ENCODE measurements at regions not wholly inside any gene's neighbourhood (a gene's known extent, or its start where the extent isn't known, plus 50 kb on each side); places are given as distances from the start of the nearest gene placed in this dataset.

DNA sequence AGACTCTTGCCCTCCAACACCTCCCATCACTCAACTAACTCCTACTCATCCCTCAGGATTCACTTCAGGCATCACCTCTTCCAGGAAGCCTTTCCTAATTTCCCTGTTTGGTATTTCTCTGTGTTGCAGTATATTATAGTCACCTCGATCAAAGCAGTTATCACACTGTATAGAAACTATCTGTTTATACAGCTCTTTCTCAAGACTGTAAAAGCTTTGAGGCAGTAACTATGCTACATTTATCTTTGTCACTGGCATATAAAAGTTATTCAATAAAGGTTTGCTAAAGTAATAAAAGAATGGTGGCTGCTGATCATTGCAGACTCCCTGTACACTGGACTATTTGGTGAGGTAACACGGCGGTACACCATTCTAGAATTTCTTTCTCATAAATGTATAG lies 284.9 kb downstream of the PAX3 start:
- TF ChIP-seq EZH2 (IDR thresholded peaks at IDR 0.05) = no peak
- TF ChIP-seq, protein P1, sequence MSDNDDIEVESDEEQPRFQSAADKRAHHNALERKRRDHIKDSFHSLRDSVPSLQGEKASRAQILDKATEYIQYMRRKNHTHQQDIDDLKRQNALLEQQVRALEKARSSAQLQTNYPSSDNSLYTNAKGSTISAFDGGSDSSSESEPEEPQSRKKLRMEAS (IDR thresholded peaks at IDR 0.05) = no peak
- no peak for TF ChIP-seq ZNF274 (IDR thresholded peaks at IDR 0.05; ENCODE audit: low read depth, low read length)
- TF ChIP-seq, protein P2, sequence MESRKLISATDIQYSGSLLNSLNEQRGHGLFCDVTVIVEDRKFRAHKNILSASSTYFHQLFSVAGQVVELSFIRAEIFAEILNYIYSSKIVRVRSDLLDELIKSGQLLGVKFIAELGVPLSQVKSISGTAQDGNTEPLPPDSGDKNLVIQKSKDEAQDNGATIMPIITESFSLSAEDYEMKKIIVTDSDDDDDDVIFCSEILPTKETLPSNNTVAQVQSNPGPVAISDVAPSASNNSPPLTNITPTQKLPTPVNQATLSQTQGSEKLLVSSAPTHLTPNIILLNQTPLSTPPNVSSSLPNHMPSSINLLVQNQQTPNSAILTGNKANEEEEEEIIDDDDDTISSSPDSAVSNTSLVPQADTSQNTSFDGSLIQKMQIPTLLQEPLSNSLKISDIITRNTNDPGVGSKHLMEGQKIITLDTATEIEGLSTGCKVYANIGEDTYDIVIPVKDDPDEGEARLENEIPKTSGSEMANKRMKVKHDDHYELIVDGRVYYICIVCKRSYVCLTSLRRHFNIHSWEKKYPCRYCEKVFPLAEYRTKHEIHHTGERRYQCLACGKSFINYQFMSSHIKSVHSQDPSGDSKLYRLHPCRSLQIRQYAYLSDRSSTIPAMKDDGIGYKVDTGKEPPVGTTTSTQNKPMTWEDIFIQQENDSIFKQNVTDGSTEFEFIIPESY (IDR thresholded peaks at IDR 0.05; ENCODE audit: extremely low read depth, insufficient replicate concordance, low read length) = no peak
- TF ChIP-seq, protein P3, sequence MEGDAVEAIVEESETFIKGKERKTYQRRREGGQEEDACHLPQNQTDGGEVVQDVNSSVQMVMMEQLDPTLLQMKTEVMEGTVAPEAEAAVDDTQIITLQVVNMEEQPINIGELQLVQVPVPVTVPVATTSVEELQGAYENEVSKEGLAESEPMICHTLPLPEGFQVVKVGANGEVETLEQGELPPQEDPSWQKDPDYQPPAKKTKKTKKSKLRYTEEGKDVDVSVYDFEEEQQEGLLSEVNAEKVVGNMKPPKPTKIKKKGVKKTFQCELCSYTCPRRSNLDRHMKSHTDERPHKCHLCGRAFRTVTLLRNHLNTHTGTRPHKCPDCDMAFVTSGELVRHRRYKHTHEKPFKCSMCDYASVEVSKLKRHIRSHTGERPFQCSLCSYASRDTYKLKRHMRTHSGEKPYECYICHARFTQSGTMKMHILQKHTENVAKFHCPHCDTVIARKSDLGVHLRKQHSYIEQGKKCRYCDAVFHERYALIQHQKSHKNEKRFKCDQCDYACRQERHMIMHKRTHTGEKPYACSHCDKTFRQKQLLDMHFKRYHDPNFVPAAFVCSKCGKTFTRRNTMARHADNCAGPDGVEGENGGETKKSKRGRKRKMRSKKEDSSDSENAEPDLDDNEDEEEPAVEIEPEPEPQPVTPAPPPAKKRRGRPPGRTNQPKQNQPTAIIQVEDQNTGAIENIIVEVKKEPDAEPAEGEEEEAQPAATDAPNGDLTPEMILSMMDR (IDR thresholded peaks at IDR 0.05 in 2 of 3, conservative IDR thresholded peaks at IDR 0.05 in 1 of 3; ENCODE audit: borderline replicate concordance in 1 of 3, insufficient read depth in 1 of 3, low read depth in 2 of 3, low read length in 2 of 3) = no peak
- no peak for TF ChIP-seq YY1 (IDR thresholded peaks at IDR 0.05; ENCODE audit: extremely low read depth, insufficient replicate concordance, low read depth, low read length)

All from HCT116 (cell line).